HepG2 (cell line): ENCODE measurements at regions not wholly inside any gene's neighbourhood (a gene's known extent, or its start where the extent isn't known, plus 50 kb on each side); places are given as distances from the start of the nearest gene placed in this dataset.

Experiments used
- ATAC-seq: fragments of 200-7000 bp; cut with Tn5 transposase; 3 replicates; pipeline ENCODE4 v1.9.1; 2020; ENCODE audit warnings: mild to moderate bottlenecking, moderate library complexity
- BruUV-seq: library from RNA; stranded (reverse); fragments of 400-500 nt; replicated peaks from 2 replicates; lab custom pipeline; 2021; lab: Mats Ljungman, UMichigan
- CTCF ChIA-PET: fragments of 300-600 bp; formaldehyde crosslinking; extraction: SDS; loops from one replicate; lab custom pipeline; 2021; ENCODE audit warnings: low total read pairs, inconsistent platforms, low intra/inter-chr PET ratio; lab: Yijun Ruan, JAX
- POLR2A ChIA-PET: fragments of 350-600 bp; sonication (Branson Sonifier 250); formaldehyde crosslinking; loops from one replicate; lab custom pipeline; 2020; ENCODE audit warnings: antibody characterized with exemption, inconsistent platforms; lab: Yijun Ruan, JAX
- DNase-seq: peaks from one replicate; pipeline ENCODE4 v3.0.0-alpha.2; 2015; ENCODE audit warnings: low spot score
- FAIRE-seq: peaks from 3 replicates; lab custom pipeline; 2011; peaks lifted over from hg19 to GRCh38; lab: Jason Lieb, UNC
- H2AFZ ChIP-seq: one replicate; pipeline ENCODE4 v1.6.1; 2011; ENCODE audit warnings: low read length, inconsistent platforms
- H3K27ac ChIP-seq: fragments of 300-600 bp; 3 replicates; pipeline ENCODE4 v1.8.0; 2011; ENCODE audit warnings: mixed run types, mild to moderate bottlenecking, mixed read lengths, low read length, inconsistent platforms; ENCODE audit not compliant: insufficient read depth; ENCODE audit errors: extremely low read length
- H3K27me3 ChIP-seq, 2 experiments: fragments of 200-600 bp in 1 of 2; 2 replicates in 1 of 2; 3 replicates in 1 of 2; pipeline versions ENCODE4 v1.6.0 to v1.8.0; 2011; ENCODE audit warnings: low read length in 2 of 2, mild to moderate bottlenecking in 2 of 2, moderate library complexity in 2 of 2, inconsistent platforms in 1 of 2; ENCODE audit not compliant: insufficient read depth in 2 of 2, control insufficient read depth in 1 of 2
- H3K36me3 ChIP-seq, 2 experiments: fragments of 200-600 bp in 1 of 2; replicated peaks in 1 of 2; 2 replicates in 1 of 2; 3 replicates in 1 of 2; pipeline versions ENCODE4 v1.5.1 to v1.8.0; 2011; ENCODE audit warnings: low read length in 2 of 2, inconsistent platforms in 1 of 2; ENCODE audit not compliant: insufficient read depth in 2 of 2, control insufficient read depth in 1 of 2
- H3K4me1 ChIP-seq: 2 replicates; pipeline ENCODE4 v1.5.1; 2012; ENCODE audit warnings: low read length, inconsistent platforms; ENCODE audit not compliant: insufficient read depth
- H3K4me2 ChIP-seq: 2 replicates; pipeline ENCODE4 v1.6.0; 2011; ENCODE audit warnings: low read depth, low read length, inconsistent platforms
- H3K4me3 ChIP-seq, 3 experiments: fragments of 200-600 bp in 1 of 3; sonication (generic), shearing (Covaris generic) in 1 of 3; replicated peaks in 1 of 3; 2 replicates each; pipeline ENCODE4 v1.5.1; 2011 to 2016; ENCODE audit warnings: low read length in 3 of 3, inconsistent platforms in 2 of 3, low read depth in 2 of 3, mild to moderate bottlenecking in 2 of 3, control low read depth in 1 of 3, mixed read lengths in 1 of 3; ENCODE audit not compliant: insufficient read depth in 1 of 3
- H3K79me2 ChIP-seq: one replicate; pipeline ENCODE4 v1.6.1; 2011; ENCODE audit warnings: low read length, inconsistent platforms; ENCODE audit not compliant: insufficient read depth
- H3K9ac ChIP-seq: 2 replicates; pipeline ENCODE4 v1.6.0; 2011; ENCODE audit warnings: mild to moderate bottlenecking, low read depth, low read length, inconsistent platforms; ENCODE audit not compliant: insufficient read depth
- H3K9me3 ChIP-seq: 2 replicates; pipeline ENCODE4 v1.5.1; 2012; ENCODE audit warnings: mild to moderate bottlenecking, low read length
- H4K20me1 ChIP-seq: 2 replicates; pipeline ENCODE4 v1.6.0; 2011; ENCODE audit warnings: inconsistent platforms, mild to moderate bottlenecking, low read length, moderate library complexity; ENCODE audit not compliant: insufficient read depth
- CSRNP1 ChIP-seq: sonication (generic); formaldehyde crosslinking; IDR thresholded peaks from 2 replicates; pipeline ENCODE4 v1.8.1; 2023; ENCODE audit warnings: mild to moderate bottlenecking, missing genetic modification reagents
- EP300 ChIP-seq, 3 experiments: sonication (generic) in 1 of 3; formaldehyde crosslinking in 1 of 3; IDR thresholded peaks; 2 replicates each; pipeline versions ENCODE4 v1.5.1 to v1.6.1; 2011 to 2020; ENCODE audit warnings: low read depth in 2 of 3, low read length in 2 of 3, borderline replicate concordance in 1 of 3, improper control_type of control experiment in 1 of 3, mild to moderate bottlenecking in 1 of 3, missing genetic modification reagents in 1 of 3, moderate library complexity in 1 of 3
- FOXA1 ChIP-seq, 2 experiments: fragments of 450-650 bp in 1 of 2; sonication (generic) in 1 of 2; formaldehyde crosslinking in 1 of 2; IDR thresholded peaks; 2 replicates each; pipeline versions ENCODE4 v1.4.0 to v1.6.1; 2016 to 2020; ENCODE audit warnings: missing genetic modification reagents in 1 of 2
- GABPB1 ChIP-seq: IDR thresholded peaks from 2 replicates; pipeline ENCODE4 v1.6.1; 2016; ENCODE audit warnings: mild to moderate bottlenecking, missing genetic modification reagents, moderate library complexity, missing compliant biosample characterization
- IKZF5 ChIP-seq: IDR thresholded peaks from 2 replicates; pipeline ENCODE4 v1.6.1; 2018; ENCODE audit warnings: missing genetic modification reagents, mild to moderate bottlenecking, missing compliant biosample characterization
- MYNN ChIP-seq: sonication (generic); formaldehyde crosslinking; IDR thresholded peaks from 2 replicates; pipeline ENCODE4 v1.4.0; 2020; ENCODE audit warnings: mild to moderate bottlenecking, low read depth, missing genetic modification reagents
- ZBTB8A ChIP-seq: sonication (generic); formaldehyde crosslinking; IDR thresholded peaks from 2 replicates; pipeline ENCODE4 v1.4.0; 2020; ENCODE audit warnings: mild to moderate bottlenecking, low read depth, missing genetic modification reagents, borderline replicate concordance
- ZNF235 ChIP-seq: sonication (generic); formaldehyde crosslinking; IDR thresholded peaks from 2 replicates; pipeline ENCODE4 v1.8.1; 2023; ENCODE audit warnings: mild to moderate bottlenecking, missing genetic modification reagents, borderline replicate concordance
- ZNF264 ChIP-seq: sonication (generic); formaldehyde crosslinking; IDR thresholded peaks from 2 replicates; pipeline ENCODE4 v1.4.0; 2020; ENCODE audit warnings: missing genetic modification reagents
- ZNF567 ChIP-seq: sonication (generic); formaldehyde crosslinking; IDR thresholded peaks from 2 replicates; pipeline ENCODE4 v1.8.1; 2023; ENCODE audit warnings: mild to moderate bottlenecking, missing genetic modification reagents, borderline replicate concordance
- ZNF788 ChIP-seq: sonication (generic); formaldehyde crosslinking; IDR thresholded peaks from 2 replicates; pipeline ENCODE4 v1.5.0; 2020; ENCODE audit warnings: mild to moderate bottlenecking, missing genetic modification reagents, borderline replicate concordance
- ZNF800 ChIP-seq: sonication (generic); formaldehyde crosslinking; IDR thresholded peaks from 2 replicates; pipeline ENCODE4 v1.4.0; 2020; ENCODE audit warnings: missing genetic modification reagents
- ZSCAN22 ChIP-seq: sonication (generic); formaldehyde crosslinking; IDR thresholded peaks from 2 replicates; pipeline ENCODE4 v1.4.0; 2020; ENCODE audit warnings: mild to moderate bottlenecking, missing genetic modification reagents
- WGBS: methylation state at CpG from one replicate; pipeline ENCODE4 v1.1.6; 2017; ENCODE audit warnings: low lambda C conversion rate; 5-methylcytosine and 5-hydroxymethylcytosine counted together
- in situ Hi-C: cut with HindIII; loops from 2 replicates; pipeline ENCODE4 v1.10.0; 2017; ENCODE audit warnings: low pct_unique_long_range_greater_than_20kb; ENCODE audit not compliant: extremely low pct_ligation_motif_present
- intact Hi-C: fragments of 100-400 bp; cut with micrococcal nuclease; formaldehyde crosslinking; loops from one replicate; pipeline ENCODE4 v1.10.0; 2022; ENCODE audit not compliant: unreplicated experiment
- TF ChIP-seq, protein P1 (sequence below): sonication (generic); formaldehyde crosslinking; IDR thresholded peaks from 2 replicates; pipeline ENCODE4 v1.4.0; 2020; ENCODE audit warnings: mild to moderate bottlenecking, missing genetic modification reagents

- 41% methylated on average over 4 of the region's 6 CpGs for WGBS
- no TSS peak for BruUV-seq
These were observed 189.3 kb upstream of the ARG1 start for GRCh38 chr6:131383421-131384411.

More at GRCh38 chr6:131383421-131384411, 189.3 kb upstream of the ARG1 start:
- Histone ChIP-seq H3K4me1 (no peaks in the 10 kb centered on the region), H3K9me3 (no peaks in the 10 kb centered on the region), H3K4me2 (no peak overlapping the region), H2AFZ (no peak overlapping the region), H3K27me3 (peaks cover 0 to 44% of the 10 kb centered on the region in 2 experiments; a peak in 3 of 5 replicates), H3K36me3 (no peaks in the 10 kb centered on the region), H3K27ac (no peak overlapping the region), H4K20me1 (no peaks in the 10 kb centered on the region), H3K4me3 (no peak overlapping the region), H3K79me2 (no peaks in the 10 kb centered on the region), H3K9ac (no peak overlapping the region)
- DNase-seq (no peak), ATAC-seq (no peak), FAIRE-seq (no peak)
- TF ChIP-seq ZNF567 (CRISPR knock-in tag), result no peak
- no peak for TF ChIP-seq ZBTB8A (CRISPR knock-in tag)
- TF ChIP-seq IKZF5 (CRISPR knock-in tag), result no peak
- no peak for TF ChIP-seq ZNF264
- no peak for TF ChIP-seq ZNF800
- no peak for TF ChIP-seq FOXA1 (IDR thresholded peaks at IDR 0.05)
- no peak for TF ChIP-seq FOXA1 (CRISPR knock-in tag; IDR thresholded peaks at IDR 0.05)
- no peak for TF ChIP-seq GABPB1 (CRISPR knock-in tag)
- TF ChIP-seq, protein P1, sequence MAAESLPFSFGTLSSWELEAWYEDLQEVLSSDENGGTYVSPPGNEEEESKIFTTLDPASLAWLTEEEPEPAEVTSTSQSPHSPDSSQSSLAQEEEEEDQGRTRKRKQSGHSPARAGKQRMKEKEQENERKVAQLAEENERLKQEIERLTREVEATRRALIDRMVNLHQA (CRISPR knock-in tag), result no peak
- TF ChIP-seq EP300 (IDR thresholded peaks at IDR 0.05; ENCODE audit: low read depth in 2 of 2, low read length in 2 of 2), result no peak
- TF ChIP-seq EP300 (CRISPR knock-in tag; IDR thresholded peaks at IDR 0.05; ENCODE audit: borderline replicate concordance), result no peak
- no peak for TF ChIP-seq MYNN (CRISPR knock-in tag)
- TF ChIP-seq ZSCAN22 (CRISPR knock-in tag), result no peak
- no peak for TF ChIP-seq CSRNP1 (CRISPR knock-in tag)
- no peak for TF ChIP-seq ZNF235 (CRISPR knock-in tag)
- TF ChIP-seq ZNF788, result no peak
- ChIA-PET POLR2A (no interaction called here), CTCF (no interaction called here)
- intact Hi-C loops, result no loop called here
- in situ Hi-C loops, result no loop called here
